H1 (cell line): ENCODE measurements at regions not wholly inside any gene's neighbourhood (a gene's known extent, or its start where the extent isn't known, plus 50 kb on each side); places are given as distances from the start of the nearest gene placed in this dataset.
A peak's percentile ranks its signal among the peaks of the same experiment; 100 is the strongest.

Experiments
- CTCF ChIA-PET: fragments of 300-600 bp; sonication (Branson Sonifier 250); formaldehyde crosslinking; loops from one replicate; lab custom pipeline; 2021; ENCODE audit not compliant: partially characterized antibody; lab: Charles Lee
- POLR2A ChIA-PET: fragments of 300-600 bp; sonication (Branson Sonifier 250); formaldehyde crosslinking; loops from one replicate; lab custom pipeline; 2021; ENCODE audit warnings: inconsistent platforms; ENCODE audit not compliant: partially characterized antibody; lab: Charles Lee
- DNase-seq, 2 experiments: peaks; one replicate each; pipeline versions ENCODE4 v3.0.0 to v3.0.0-alpha.2; 2010 to 2022; ENCODE audit warnings: low spot score in 2 of 2, low read depth in 1 of 2, mixed read lengths in 1 of 2
- FAIRE-seq: peaks from 2 replicates; lab custom pipeline; 2011; peaks lifted over from hg19 to GRCh38; lab: Jason Lieb, UNC
- H2AFZ ChIP-seq: 2 replicates; pipeline ENCODE4 v1.8.1; 2012; ENCODE audit warnings: low read length, inconsistent platforms
- H2AK5ac ChIP-seq: 2 replicates; pipeline ENCODE4 v1.6.1; 2013; ENCODE audit warnings: low read depth, low read length
- H2BK120ac ChIP-seq: replicated peaks from 2 replicates; pipeline ENCODE3; 2013; ENCODE audit warnings: low read depth, low read length, inconsistent platforms
- H2BK12ac ChIP-seq: 2 replicates; pipeline ENCODE4 v1.6.1; 2013; ENCODE audit warnings: low read depth, low read length
- H2BK15ac ChIP-seq: 2 replicates; pipeline ENCODE4 v1.6.1; 2013; ENCODE audit warnings: low read length
- H2BK20ac ChIP-seq: 2 replicates; pipeline ENCODE4 v1.6.1; 2013; ENCODE audit warnings: low read length
- H2BK5ac ChIP-seq: 2 replicates; pipeline ENCODE4 v1.6.1; 2013; ENCODE audit warnings: low read depth, low read length
- H3K14ac ChIP-seq: 2 replicates; pipeline ENCODE4 v1.6.1; 2013; ENCODE audit warnings: inconsistent platforms; ENCODE audit not compliant: insufficient read length
- H3K18ac ChIP-seq: 2 replicates; pipeline ENCODE4 v1.6.1; 2013; ENCODE audit warnings: low read length; ENCODE audit errors: extremely low read depth
- H3K23ac ChIP-seq: 2 replicates; pipeline ENCODE4 v1.6.1; 2013; ENCODE audit warnings: inconsistent platforms; ENCODE audit not compliant: insufficient read length
- H3K23me2 ChIP-seq: 2 replicates; pipeline ENCODE4 v1.6.1; 2013; ENCODE audit warnings: low read depth, low read length
- H3K27ac ChIP-seq: 2 replicates; pipeline ENCODE4 v1.6.1; 2011; ENCODE audit warnings: low read depth, low read length, inconsistent platforms
- H3K27me3 ChIP-seq, 4 experiments: replicated peaks in 1 of 4; 1 replicate in 1 of 4; 2 replicates in 3 of 4; pipeline versions ENCODE4 v1.6.1 to v1.8.1; 2011 to 2013; ENCODE audit warnings: low read length in 3 of 4, mild to moderate bottlenecking in 3 of 4, inconsistent platforms in 2 of 4, mixed read lengths in 2 of 4, moderate library complexity in 1 of 4; ENCODE audit not compliant: control insufficient read depth in 3 of 4, insufficient read depth in 3 of 4; ENCODE audit errors: extremely low read depth in 1 of 4
- H3K36me3 ChIP-seq, 4 experiments: 2 replicates each; pipeline versions ENCODE4 v1.6.1 to v1.8.1; 2011 to 2013; ENCODE audit warnings: mild to moderate bottlenecking in 4 of 4, low read length in 3 of 4, moderate library complexity in 2 of 4, control low read depth in 1 of 4, inconsistent platforms in 1 of 4; ENCODE audit not compliant: insufficient read depth in 4 of 4, control insufficient read depth in 2 of 4
- H3K4ac ChIP-seq: replicated peaks from 2 replicates; pipeline ENCODE3; 2013; ENCODE audit warnings: low read length, low read depth, mixed read lengths, inconsistent platforms; ENCODE audit not compliant: insufficient read length
- H3K4me1 ChIP-seq, 4 experiments: replicated peaks in 1 of 4; 1 replicate in 1 of 4; 2 replicates in 3 of 4; pipeline versions ENCODE4 v1.6.1 to v1.8.1; 2011 to 2013; ENCODE audit warnings: low read length in 3 of 4, inconsistent platforms in 2 of 4, mixed read lengths in 1 of 4; ENCODE audit not compliant: insufficient read depth in 4 of 4, control insufficient read depth in 3 of 4
- H3K4me2 ChIP-seq, 2 experiments: 2 replicates each; pipeline versions ENCODE4 v1.6.1 to v1.8.1; 2011 to 2013; ENCODE audit warnings: low read depth in 2 of 2, low read length in 2 of 2, control low read depth in 1 of 2, inconsistent platforms in 1 of 2, mild to moderate bottlenecking in 1 of 2; ENCODE audit not compliant: insufficient read depth in 1 of 2
- H3K4me3 ChIP-seq, 4 experiments: fragments of 200-600, 300-600 bp in 1 of 4; sonication (generic), shearing (Covaris generic), sonication (Bioruptor Twin) in 1 of 4; 2 replicates each; pipeline versions ENCODE4 v1.5.1 to v1.8.1; 2011 to 2016; ENCODE audit warnings: low read length in 4 of 4, low read depth in 3 of 4, control low read depth in 2 of 4, inconsistent platforms in 2 of 4, mild to moderate bottlenecking in 2 of 4, mixed read lengths in 1 of 4, moderate library complexity in 1 of 4; ENCODE audit not compliant: insufficient read depth in 2 of 4; ENCODE audit errors: extremely low read depth in 1 of 4
- H3K56ac ChIP-seq: replicated peaks from 2 replicates; pipeline ENCODE3; 2013; ENCODE audit warnings: low read depth, mild to moderate bottlenecking, mixed read lengths, low read length, inconsistent platforms; ENCODE audit not compliant: insufficient read length
- H3K79me1 ChIP-seq: 2 replicates; pipeline ENCODE4 v1.6.1; 2013; ENCODE audit warnings: low read depth, low read length, control low read depth
- H3K79me2 ChIP-seq, 2 experiments: 2 replicates each; pipeline versions ENCODE4 v1.6.1 to v1.8.1; 2012 to 2013; ENCODE audit warnings: low read length in 2 of 2, mild to moderate bottlenecking in 2 of 2, inconsistent platforms in 1 of 2; ENCODE audit not compliant: insufficient read depth in 2 of 2, control insufficient read depth in 1 of 2
- H3K9ac ChIP-seq, 4 experiments: replicated peaks in 1 of 4; 1 replicate in 1 of 4; 2 replicates in 3 of 4; pipeline versions ENCODE4 v1.6.1 to v1.8.1; 2011 to 2013; ENCODE audit warnings: low read depth in 3 of 4, low read length in 3 of 4, control low read depth in 2 of 4, mild to moderate bottlenecking in 2 of 4, moderate library complexity in 2 of 4, inconsistent platforms in 1 of 4; ENCODE audit errors: extremely low read depth in 1 of 4
- H3K9me3 ChIP-seq, 2 experiments: 2 replicates each; pipeline versions ENCODE4 v1.6.1 to v1.8.1; 2012 to 2013; ENCODE audit warnings: mild to moderate bottlenecking in 2 of 2, moderate library complexity in 2 of 2, control low read depth in 1 of 2, inconsistent platforms in 1 of 2, low read depth in 1 of 2, low read length in 1 of 2, mixed read lengths in 1 of 2; ENCODE audit not compliant: insufficient read depth in 2 of 2
- H4K20me1 ChIP-seq, 2 experiments: replicated peaks in 1 of 2; 2 replicates each; pipeline versions ENCODE3 to v1.8.1; 2011 to 2013; ENCODE audit warnings: inconsistent platforms in 2 of 2, low read length in 2 of 2, mild to moderate bottlenecking in 1 of 2; ENCODE audit not compliant: insufficient read depth in 2 of 2, control insufficient read depth in 1 of 2
- H4K5ac ChIP-seq: 2 replicates; pipeline ENCODE4 v1.6.1; 2013; ENCODE audit warnings: low read length, low read depth, mixed read lengths, inconsistent platforms; ENCODE audit not compliant: insufficient read length
- H4K8ac ChIP-seq: 2 replicates; pipeline ENCODE4 v1.8.0; 2013; ENCODE audit warnings: mild to moderate bottlenecking, moderate library complexity, low read length, inconsistent platforms; ENCODE audit not compliant: insufficient read depth; ENCODE audit errors: extremely low read depth
- H4K91ac ChIP-seq: replicated peaks from 2 replicates; pipeline ENCODE3; 2013; ENCODE audit warnings: low read length, mixed read lengths, inconsistent platforms; ENCODE audit not compliant: insufficient read length
- ASH2L ChIP-seq: fragments of 200-600, 300-600 bp; sonication (generic); IDR thresholded peaks from one replicate; pipeline ENCODE4 v1.7.1; 2017; ENCODE audit warnings: low read length
- EP300 ChIP-seq, 2 experiments: IDR thresholded peaks; 1 replicate in 1 of 2; 2 replicates in 1 of 2; pipeline ENCODE4 v1.6.1; 2011 to 2012; ENCODE audit warnings: low read depth in 2 of 2, low read length in 2 of 2, mild to moderate bottlenecking in 2 of 2, borderline replicate concordance in 1 of 2, inconsistent platforms in 1 of 2, moderate library complexity in 1 of 2
- NRF1 ChIP-seq: IDR thresholded peaks from 2 replicates; pipeline ENCODE4 v1.6.1; 2011; ENCODE audit warnings: mild to moderate bottlenecking, low read depth, low read length, improper control_type of control experiment
- RAD21 ChIP-seq, 2 experiments: IDR thresholded peaks in 1 of 2; conservative IDR thresholded peaks in 1 of 2; 2 replicates each; pipeline ENCODE4 v1.6.1; 2011; ENCODE audit warnings: low read depth in 2 of 2, low read length in 2 of 2, improper control_type of control experiment in 1 of 2, inconsistent platforms in 1 of 2, mild to moderate bottlenecking in 1 of 2, moderate library complexity in 1 of 2
- SP2 ChIP-seq: IDR thresholded peaks from 2 replicates; pipeline ENCODE4 v1.6.1; 2012; ENCODE audit warnings: mild to moderate bottlenecking, low read length, inconsistent platforms
- TCF12 ChIP-seq: IDR thresholded peaks from 2 replicates; pipeline ENCODE4 v1.6.1; 2011; ENCODE audit warnings: low read depth, mild to moderate bottlenecking, low read length
- WGBS, 2 experiments: shearing (Covaris generic) in 1 of 2; methylation state at CpG; one replicate each; pipeline versions ENCODE4 v1.1.6 to v1.1.7; 2013 to 2015; ENCODE audit warnings: low lambda C conversion rate in 2 of 2, mixed read lengths in 2 of 2, inconsistent platforms in 1 of 2, low coverage in 1 of 2, missing lambda C conversion rate in 1 of 2; ENCODE audit not compliant: insufficient replicate concordance in 2 of 2, insufficient coverage in 1 of 2, insufficient read length in 1 of 2; ENCODE audit errors: extremely low coverage in 1 of 2, missing lambda C conversion rate in 1 of 2; 5-methylcytosine and 5-hydroxymethylcytosine counted together

- H3K27ac ChIP-seq: no peak overlapping the region
- H3K79me2 ChIP-seq: no peaks in the 10 kb centered on the region
- H2BK120ac ChIP-seq: no peak overlapping the region
- no peaks in the 10 kb centered on the region for H3K23me2 ChIP-seq
- peak overlapping the region; percentile 71; the same call in 1 of the 2 replicates for H2AFZ ChIP-seq
- no peak overlapping the region for H3K4me2 ChIP-seq
- no peak overlapping the region for H3K18ac ChIP-seq
- no peak overlapping the region for H2BK12ac ChIP-seq
- ChIA-PET CTCF (interaction anchor here (1.4 kb wide), 1 partner anchor 18 kb away, joined by 4 read pairs; no protein-coding TSS in a partner anchor), POLR2A (interaction anchor here (0.5 kb wide), 1 partner anchor 158 kb away, joined by 3 read pairs; no protein-coding TSS in a partner anchor)
- H4K91ac ChIP-seq: no peak overlapping the region
- DNase-seq (no peak), FAIRE-seq (no peak)
- no peak overlapping the region for H3K4me3 ChIP-seq
- H3K36me3 ChIP-seq: no peaks in the 10 kb centered on the region
- H4K5ac ChIP-seq: no peak overlapping the region
- no peak overlapping the region for H3K9ac ChIP-seq
- 92% methylated on average over 2 of the region's 2 CpGs; no CpG with 5 or more reads in 1 of the 2 experiments for WGBS, 2 experiments
- no peaks in the 10 kb centered on the region for H4K20me1 ChIP-seq
- H3K4ac ChIP-seq: no peak overlapping the region
- H2BK20ac ChIP-seq: no peak overlapping the region
- no peak overlapping the region for H4K8ac ChIP-seq
- no peak overlapping the region for H2AK5ac ChIP-seq
- no peaks in the 10 kb centered on the region for H3K4me1 ChIP-seq
- H2BK15ac ChIP-seq: no peak overlapping the region
- H3K56ac ChIP-seq: no peak overlapping the region
- no peak overlapping the region for H3K23ac ChIP-seq
- H3K9me3 ChIP-seq: no peaks in the 10 kb centered on the region
- H3K14ac ChIP-seq: no peak overlapping the region
- H3K79me1 ChIP-seq: no peaks in the 10 kb centered on the region
- no peak for TF ChIP-seq RAD21 (IDR thresholded peaks at IDR 0.05 in 1 of 2, conservative IDR thresholded peaks at IDR 0.05 in 1 of 2; ENCODE audit: low read depth in 2 of 2, low read length in 2 of 2)
- no peak for TF ChIP-seq ASH2L
- no peak for TF ChIP-seq NRF1
- TF ChIP-seq SP2: no peak
- TF ChIP-seq EP300 (IDR thresholded peaks at IDR 0.05; ENCODE audit: borderline replicate concordance in 1 of 2, low read depth in 2 of 2, low read length in 2 of 2): no peak
- no peak for TF ChIP-seq TCF12
- H2BK5ac ChIP-seq: no peak overlapping the region
- H3K27me3 ChIP-seq: no peaks in the 10 kb centered on the region
Measured at GRCh38 chr4:137359691-137360315, 172.5 kb downstream of the PCDH18 start.
